ENCODE measurements at regions not wholly inside any gene's neighbourhood (a gene's known extent, or its start where the extent isn't known, plus 50 kb on each side); places are given as distances from the start of the nearest gene placed in this dataset.

GRCh38 chr22:49544286-49544685 lies 283.4 kb downstream of the BRD1 start:
- TF ChIP-seq CTCF (IDR thresholded peaks at IDR 0.05 in 8 of 11, conservative IDR thresholded peaks at IDR 0.05 in 3 of 11) (no peak), POLR2A (IDR thresholded peaks at IDR 0.05) (no peak)

All from spleen (tissue), 7 donors.